Endothelial cell of umbilical vein (primary cell): ENCODE measurements at regions not wholly inside any gene's neighbourhood (a gene's known extent, or its start where the extent isn't known, plus 50 kb on each side); places are given as distances from the start of the nearest gene placed in this dataset.

Experiments used
- BruUV-seq: library from RNA; stranded (reverse); fragments of 400-500 nt; replicated peaks from 2 replicates; lab custom pipeline; 2021; lab: Mats Ljungman, UMichigan
- CTCF ChIA-PET: fragments of 300-600, 350-600 bp; sonication (Branson Sonifier 250); formaldehyde crosslinking; loops from one replicate; lab custom pipeline; 2021; ENCODE audit warnings: antibody characterized with exemption, inconsistent platforms; lab: Charles Lee
- POLR2A ChIA-PET: fragments of 300-600, 350-600 bp; sonication (Branson Sonifier 250); formaldehyde crosslinking; loops from one replicate; lab custom pipeline; 2021; ENCODE audit warnings: antibody characterized with exemption, inconsistent platforms; lab: Charles Lee
- DNase-seq: peaks from one replicate; pipeline ENCODE4 v3.0.0-alpha.2; 2011; ENCODE audit warnings: low read depth, low spot score
- FAIRE-seq: peaks from 2 replicates; lab custom pipeline; 2011; peaks lifted over from hg19 to GRCh38; lab: Jason Lieb, UNC
- H2AFZ ChIP-seq: 2 replicates; pipeline ENCODE4 v1.6.0; 2012; ENCODE audit warnings: low read depth, low read length, control low read depth, inconsistent platforms
- H3K27ac ChIP-seq: 2 replicates; pipeline ENCODE4 v1.5.1; 2011; ENCODE audit warnings: low read depth, mild to moderate bottlenecking, control low read depth, low read length, moderate library complexity; ENCODE audit not compliant: insufficient read depth
- H3K27me3 ChIP-seq, 2 experiments: 2 replicates each; pipeline versions ENCODE4 v1.6.0 to v1.6.1; 2011; ENCODE audit warnings: low read length in 2 of 2, mixed read lengths in 1 of 2; ENCODE audit not compliant: control insufficient read depth in 2 of 2, insufficient read depth in 2 of 2
- H3K36me3 ChIP-seq, 2 experiments: 2 replicates in 1 of 2; 3 replicates in 1 of 2; pipeline ENCODE4 v1.5.1; 2011; ENCODE audit warnings: low read length in 2 of 2, mild to moderate bottlenecking in 1 of 2, moderate library complexity in 1 of 2; ENCODE audit not compliant: control insufficient read depth in 2 of 2, insufficient read depth in 2 of 2; ENCODE audit errors: extremely low read depth in 1 of 2
- H3K4me1 ChIP-seq: 3 replicates; pipeline ENCODE4 v1.5.1; 2011; ENCODE audit warnings: mild to moderate bottlenecking, low read length; ENCODE audit not compliant: control insufficient read depth, insufficient read depth; ENCODE audit errors: extremely low read depth
- H3K4me2 ChIP-seq: 2 replicates; pipeline ENCODE4 v1.6.1; 2011; ENCODE audit warnings: low read length, control low read depth, mixed read lengths; ENCODE audit not compliant: insufficient read depth
- H3K4me3 ChIP-seq, 3 experiments: fragments of 200-600 bp in 1 of 3; sonication (generic), shearing (Covaris generic) in 1 of 3; replicated peaks in 1 of 3; 2 replicates each; pipeline ENCODE4 v1.5.1; 2011 to 2016; ENCODE audit warnings: control low read depth in 3 of 3, low read length in 3 of 3, mild to moderate bottlenecking in 2 of 3, inconsistent platforms in 1 of 3, low read depth in 1 of 3, moderate library complexity in 1 of 3; ENCODE audit not compliant: insufficient read depth in 1 of 3
- H3K79me2 ChIP-seq: 2 replicates; pipeline ENCODE4 v1.6.0; 2012; ENCODE audit warnings: low read length, inconsistent platforms; ENCODE audit not compliant: control insufficient read depth, insufficient read depth
- H3K9ac ChIP-seq: replicated peaks from 2 replicates; pipeline ENCODE3; 2011; ENCODE audit warnings: low read length, control low read depth; ENCODE audit not compliant: insufficient read depth; ENCODE audit errors: extremely low read depth
- H3K9me1 ChIP-seq: replicated peaks from 3 replicates; pipeline ENCODE4 v1.6.0; 2011; ENCODE audit warnings: mild to moderate bottlenecking, low read length; ENCODE audit not compliant: control insufficient read depth, insufficient read depth; ENCODE audit errors: extremely low read depth
- H3K9me3 ChIP-seq: replicated peaks from 2 replicates; pipeline ENCODE4 v1.5.1; 2012; ENCODE audit warnings: low read length, inconsistent platforms; ENCODE audit not compliant: control insufficient read depth, insufficient read depth
- H4K20me1 ChIP-seq: replicated peaks from 2 replicates; pipeline ENCODE3; 2011; ENCODE audit warnings: mild to moderate bottlenecking, low read length; ENCODE audit not compliant: control insufficient read depth, insufficient read depth; ENCODE audit errors: extremely low read depth
- EZH2 ChIP-seq: IDR thresholded peaks from 2 replicates; pipeline ENCODE4 v1.6.1; 2012; ENCODE audit warnings: borderline replicate concordance, low read depth, mild to moderate bottlenecking, moderate library complexity, low read length, inconsistent platforms; ENCODE audit not compliant: severe bottlenecking
- FOS ChIP-seq: IDR thresholded peaks from 2 replicates; pipeline ENCODE4 v1.6.1; 2011; ENCODE audit warnings: mild to moderate bottlenecking, low read length, moderate library complexity, borderline replicate concordance; ENCODE audit not compliant: insufficient read depth
- GATA2 ChIP-seq: IDR thresholded peaks from 2 replicates; pipeline ENCODE4 v1.7.0; 2011; ENCODE audit warnings: low read depth, mild to moderate bottlenecking, moderate library complexity, mixed read lengths, low read length; ENCODE audit not compliant: insufficient read length, insufficient read depth
- JUN ChIP-seq: IDR thresholded peaks from 2 replicates; pipeline ENCODE4 v1.6.1; 2011; ENCODE audit warnings: borderline replicate concordance, low read depth; ENCODE audit not compliant: insufficient read length, insufficient read depth
- MYC ChIP-seq: IDR thresholded peaks from one replicate; pipeline ENCODE4 v1.6.1; 2011; ENCODE audit warnings: mild to moderate bottlenecking, low read depth, low read length
- POLR2A ChIP-seq: IDR thresholded peaks from 2 replicates; pipeline ENCODE4 v1.6.1; 2012; ENCODE audit warnings: low read depth, mild to moderate bottlenecking, control low read depth, low read length
- POLR2AphosphoS5 ChIP-seq: IDR thresholded peaks from 2 replicates; pipeline ENCODE4 v1.6.1; 2012; ENCODE audit warnings: low read depth, mild to moderate bottlenecking, control low read depth, low read length, moderate library complexity; ENCODE audit not compliant: insufficient read depth
- dilution Hi-C: fragments of 300-500 bp; cut with MboI; formaldehyde crosslinking; loops from one replicate; pipeline ENCODE4 v1.15.0; 2019; ENCODE audit warnings: low sequenced_read_pairs; ENCODE audit not compliant: extremely low pct_ligation_motif_present
- intact Hi-C: fragments of 100-400 bp; cut with micrococcal nuclease; formaldehyde crosslinking; loops from one replicate; pipeline ENCODE4 v1.10.0; 2022
- TF ChIP-seq, protein P1 (sequence below), 2 donors: IDR thresholded peaks; 1 replicate in 1 of 2; 2 replicates in 1 of 2; pipeline ENCODE4 v1.5.1; 2011; ENCODE audit warnings: low read length in 2 of 2, mild to moderate bottlenecking in 2 of 2, moderate library complexity in 2 of 2, control low read depth in 1 of 2, inconsistent platforms in 1 of 2, low read depth in 1 of 2; ENCODE audit not compliant: insufficient read depth in 1 of 2; ENCODE audit errors: extremely low read depth in 1 of 2
- TF ChIP-seq, protein P2 (sequence below): IDR thresholded peaks from 2 replicates; pipeline ENCODE4 v1.6.1; 2011; ENCODE audit not compliant: insufficient read depth, insufficient read length

DNA sequence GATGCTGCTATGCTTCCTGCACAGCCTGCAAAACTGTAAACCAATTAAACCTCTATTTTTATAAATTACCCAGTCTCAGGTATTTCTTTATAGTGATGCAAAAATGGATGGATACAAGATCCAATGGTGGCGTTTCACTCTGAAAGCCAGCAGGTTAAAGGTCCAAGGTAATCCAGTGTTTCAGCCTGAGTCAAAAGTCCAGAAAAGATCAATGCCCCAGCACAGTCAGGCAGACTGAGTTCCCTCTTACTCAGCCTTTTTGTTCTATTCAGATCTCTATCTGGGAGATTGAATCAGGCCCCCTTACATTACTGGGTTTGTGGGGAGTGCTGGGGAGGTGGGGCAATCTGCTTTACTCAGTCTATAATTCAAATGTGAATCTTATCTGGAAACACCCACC lies 464.5 kb downstream of the GXYLT1 start:
- Histone ChIP-seq H3K4me2 (no peak overlapping the region), H3K4me3 (no peak overlapping the region), H3K9me1 (no peaks in the 10 kb centered on the region), H3K36me3 (no peaks in the 10 kb centered on the region), H2AFZ (no peak overlapping the region), H3K4me1 (no peaks in the 10 kb centered on the region), H3K9ac (no peak overlapping the region), H4K20me1 (no peaks in the 10 kb centered on the region), H3K27me3 (peaks cover 0 to 6% of the 10 kb centered on the region in 2 experiments), H3K27ac (no peak overlapping the region), H3K9me3 (no peaks in the 10 kb centered on the region), H3K79me2 (no peaks in the 10 kb centered on the region)
- TF ChIP-seq, protein P1, sequence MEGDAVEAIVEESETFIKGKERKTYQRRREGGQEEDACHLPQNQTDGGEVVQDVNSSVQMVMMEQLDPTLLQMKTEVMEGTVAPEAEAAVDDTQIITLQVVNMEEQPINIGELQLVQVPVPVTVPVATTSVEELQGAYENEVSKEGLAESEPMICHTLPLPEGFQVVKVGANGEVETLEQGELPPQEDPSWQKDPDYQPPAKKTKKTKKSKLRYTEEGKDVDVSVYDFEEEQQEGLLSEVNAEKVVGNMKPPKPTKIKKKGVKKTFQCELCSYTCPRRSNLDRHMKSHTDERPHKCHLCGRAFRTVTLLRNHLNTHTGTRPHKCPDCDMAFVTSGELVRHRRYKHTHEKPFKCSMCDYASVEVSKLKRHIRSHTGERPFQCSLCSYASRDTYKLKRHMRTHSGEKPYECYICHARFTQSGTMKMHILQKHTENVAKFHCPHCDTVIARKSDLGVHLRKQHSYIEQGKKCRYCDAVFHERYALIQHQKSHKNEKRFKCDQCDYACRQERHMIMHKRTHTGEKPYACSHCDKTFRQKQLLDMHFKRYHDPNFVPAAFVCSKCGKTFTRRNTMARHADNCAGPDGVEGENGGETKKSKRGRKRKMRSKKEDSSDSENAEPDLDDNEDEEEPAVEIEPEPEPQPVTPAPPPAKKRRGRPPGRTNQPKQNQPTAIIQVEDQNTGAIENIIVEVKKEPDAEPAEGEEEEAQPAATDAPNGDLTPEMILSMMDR (IDR thresholded peaks at IDR 0.05; ENCODE audit: extremely low read depth in 1 of 2, insufficient read depth in 1 of 2, low read depth in 1 of 2, low read length in 2 of 2), result no peak
- TF ChIP-seq GATA2, result no peak
- TF ChIP-seq, protein P2, sequence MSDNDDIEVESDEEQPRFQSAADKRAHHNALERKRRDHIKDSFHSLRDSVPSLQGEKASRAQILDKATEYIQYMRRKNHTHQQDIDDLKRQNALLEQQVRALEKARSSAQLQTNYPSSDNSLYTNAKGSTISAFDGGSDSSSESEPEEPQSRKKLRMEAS, result no peak
- no peak for TF ChIP-seq JUN
- TF ChIP-seq FOS, result no peak
- TF ChIP-seq MYC, result no peak
- TF ChIP-seq EZH2, result no peak
- TF ChIP-seq POLR2A, result no peak
- no peak for TF ChIP-seq POLR2AphosphoS5
- BruUV-seq, result no TSS peak
- intact Hi-C loops, result no loop called here
- no peak for DNase-seq
- POLR2A ChIA-PET, result no interaction called here
- dilution Hi-C loops, result no loop called here
- CTCF ChIA-PET, result interaction anchor here (0.8 to 1.2 kb wide), 3 partner anchors 9 to 344 kb away, joined by 3 read pairs; no protein-coding TSS in a partner anchor
- FAIRE-seq, result no peak
